ENCODE measurements at regions not wholly inside any gene's neighbourhood (a gene's known extent, or its start where the extent isn't known, plus 50 kb on each side); places are given as distances from the start of the nearest gene placed in this dataset.

DNA sequence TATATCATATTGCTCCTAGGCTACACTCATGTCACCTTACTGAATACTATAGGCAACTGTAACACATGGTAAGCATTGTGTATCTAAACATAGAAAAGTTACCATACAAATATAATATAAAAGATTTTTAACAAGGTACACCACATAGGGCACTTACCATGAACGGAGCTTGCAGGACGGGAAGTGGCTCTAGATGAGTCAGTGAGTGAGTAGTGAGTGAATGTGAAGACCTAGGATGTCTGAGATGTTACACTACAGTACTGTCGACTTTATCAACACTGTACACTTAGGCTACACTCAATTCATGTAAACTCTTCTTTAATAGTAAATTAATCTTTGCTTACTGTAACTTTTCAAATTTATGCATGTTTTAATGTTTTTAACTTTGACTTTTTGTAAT, 81.0 kb upstream of the PLD5 start (continued):
- TF ChIP-seq, protein P1, sequence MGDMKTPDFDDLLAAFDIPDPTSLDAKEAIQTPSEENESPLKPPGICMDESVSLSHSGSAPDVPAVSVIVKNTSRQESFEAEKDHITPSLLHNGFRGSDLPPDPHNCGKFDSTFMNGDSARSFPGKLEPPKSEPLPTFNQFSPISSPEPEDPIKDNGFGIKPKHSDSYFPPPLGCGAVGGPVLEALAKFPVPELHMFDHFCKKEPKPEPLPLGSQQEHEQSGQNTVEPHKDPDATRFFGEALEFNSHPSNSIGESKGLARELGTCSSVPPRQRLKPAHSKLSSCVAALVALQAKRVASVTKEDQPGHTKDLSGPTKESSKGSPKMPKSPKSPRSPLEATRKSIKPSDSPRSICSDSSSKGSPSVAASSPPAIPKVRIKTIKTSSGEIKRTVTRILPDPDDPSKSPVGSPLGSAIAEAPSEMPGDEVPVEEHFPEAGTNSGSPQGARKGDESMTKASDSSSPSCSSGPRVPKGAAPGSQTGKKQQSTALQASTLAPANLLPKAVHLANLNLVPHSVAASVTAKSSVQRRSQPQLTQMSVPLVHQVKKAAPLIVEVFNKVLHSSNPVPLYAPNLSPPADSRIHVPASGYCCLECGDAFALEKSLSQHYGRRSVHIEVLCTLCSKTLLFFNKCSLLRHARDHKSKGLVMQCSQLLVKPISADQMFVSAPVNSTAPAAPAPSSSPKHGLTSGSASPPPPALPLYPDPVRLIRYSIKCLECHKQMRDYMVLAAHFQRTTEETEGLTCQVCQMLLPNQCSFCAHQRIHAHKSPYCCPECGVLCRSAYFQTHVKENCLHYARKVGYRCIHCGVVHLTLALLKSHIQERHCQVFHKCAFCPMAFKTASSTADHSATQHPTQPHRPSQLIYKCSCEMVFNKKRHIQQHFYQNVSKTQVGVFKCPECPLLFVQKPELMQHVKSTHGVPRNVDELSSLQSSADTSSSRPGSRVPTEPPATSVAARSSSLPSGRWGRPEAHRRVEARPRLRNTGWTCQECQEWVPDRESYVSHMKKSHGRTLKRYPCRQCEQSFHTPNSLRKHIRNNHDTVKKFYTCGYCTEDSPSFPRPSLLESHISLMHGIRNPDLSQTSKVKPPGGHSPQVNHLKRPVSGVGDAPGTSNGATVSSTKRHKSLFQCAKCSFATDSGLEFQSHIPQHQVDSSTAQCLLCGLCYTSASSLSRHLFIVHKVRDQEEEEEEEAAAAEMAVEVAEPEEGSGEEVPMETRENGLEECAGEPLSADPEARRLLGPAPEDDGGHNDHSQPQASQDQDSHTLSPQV (IDR thresholded peaks at IDR 0.05): no peak
- TF ChIP-seq, protein P2, sequence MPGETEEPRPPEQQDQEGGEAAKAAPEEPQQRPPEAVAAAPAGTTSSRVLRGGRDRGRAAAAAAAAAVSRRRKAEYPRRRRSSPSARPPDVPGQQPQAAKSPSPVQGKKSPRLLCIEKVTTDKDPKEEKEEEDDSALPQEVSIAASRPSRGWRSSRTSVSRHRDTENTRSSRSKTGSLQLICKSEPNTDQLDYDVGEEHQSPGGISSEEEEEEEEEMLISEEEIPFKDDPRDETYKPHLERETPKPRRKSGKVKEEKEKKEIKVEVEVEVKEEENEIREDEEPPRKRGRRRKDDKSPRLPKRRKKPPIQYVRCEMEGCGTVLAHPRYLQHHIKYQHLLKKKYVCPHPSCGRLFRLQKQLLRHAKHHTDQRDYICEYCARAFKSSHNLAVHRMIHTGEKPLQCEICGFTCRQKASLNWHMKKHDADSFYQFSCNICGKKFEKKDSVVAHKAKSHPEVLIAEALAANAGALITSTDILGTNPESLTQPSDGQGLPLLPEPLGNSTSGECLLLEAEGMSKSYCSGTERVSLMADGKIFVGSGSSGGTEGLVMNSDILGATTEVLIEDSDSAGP (CRISPR knock-in tag; IDR thresholded peaks at IDR 0.05): no peak
- TF ChIP-seq POLR2A (conservative IDR thresholded peaks at IDR 0.05) (no peak), ZNF644 (tag; IDR thresholded peaks at IDR 0.05; ENCODE audit: low read depth) (no peak), ZNF311 (CRISPR knock-in tag; IDR thresholded peaks at IDR 0.05) (no peak)

DNA sequence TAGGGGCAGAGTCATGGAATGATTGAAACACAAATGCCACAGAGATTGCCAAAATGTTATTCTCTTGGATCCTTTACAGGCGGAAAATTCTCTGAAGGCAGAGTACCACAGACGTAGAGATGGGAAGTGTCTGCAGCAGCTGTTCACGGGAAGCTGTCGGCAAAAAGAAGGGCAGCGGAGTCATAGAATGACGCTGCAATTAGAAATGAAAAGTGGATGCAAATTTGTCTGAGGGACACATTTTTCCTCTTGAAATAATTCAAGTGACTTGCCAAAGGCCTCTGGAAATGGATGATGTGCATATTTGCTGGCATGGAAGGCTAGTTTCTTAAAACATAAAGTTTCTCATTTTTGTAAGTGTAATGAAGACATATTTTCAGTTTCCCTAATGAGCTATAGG, 77.5 kb upstream of the PLD5 start:
- no peaks in the 10 kb centered on the region for H3K36me3 ChIP-seq (ENCODE audit: control insufficient read depth, insufficient read depth, low read length)
- H3K9me3 ChIP-seq (replicated peaks; ENCODE audit: control insufficient read depth, insufficient read depth, low read depth, low read length): no peaks in the 10 kb centered on the region
- POLR2A ChIA-PET: no interaction called here
- ATAC-seq (no peak), FAIRE-seq (no peak), DNase-seq (ENCODE audit: extremely low read depth in 1 of 4, low spot score in 3 of 4) (no peak)
- H2AFZ ChIP-seq (ENCODE audit: low read depth, low read length): no peak overlapping the region
- no peaks in the 10 kb centered on the region for H3K27me3 ChIP-seq (ENCODE audit: control insufficient read depth in 2 of 2, insufficient read depth in 2 of 2, low read length in 2 of 2)
- intact Hi-C loops (cut with micrococcal nuclease): no loop called here
- no peak overlapping the region for H3K4me3 ChIP-seq
- WGBS (ENCODE audit: insufficient coverage, low coverage, missing lambda C conversion rate): under 1% methylated on average over 6 of the region's 6 CpGs
- H4K20me1 ChIP-seq (replicated peaks; ENCODE audit: control insufficient read depth, insufficient read depth, low read length): no peaks in the 10 kb centered on the region
- BruUV-seq (replicated peaks): no TSS peak
- no peak overlapping the region for H3K27ac ChIP-seq (ENCODE audit: extremely low read depth, low read depth, low read length)
- CTCF ChIA-PET (ENCODE audit: low intra/inter-chr PET ratio): no interaction called here
- H3K9ac ChIP-seq (ENCODE audit: insufficient read depth in 1 of 2, low read depth in 2 of 2, low read length in 2 of 2): no peak overlapping the region
- TF ChIP-seq RHOXF2B (CRISPR knock-in tag; conservative IDR thresholded peaks at IDR 0.05) (no peak), KAT2B (IDR thresholded peaks at IDR 0.05; ENCODE audit: low read depth, low read length) (no peak), PTTG1 (tag; IDR thresholded peaks at IDR 0.05; ENCODE audit: low read depth) (no peak)
- TF ChIP-seq, protein P3, sequence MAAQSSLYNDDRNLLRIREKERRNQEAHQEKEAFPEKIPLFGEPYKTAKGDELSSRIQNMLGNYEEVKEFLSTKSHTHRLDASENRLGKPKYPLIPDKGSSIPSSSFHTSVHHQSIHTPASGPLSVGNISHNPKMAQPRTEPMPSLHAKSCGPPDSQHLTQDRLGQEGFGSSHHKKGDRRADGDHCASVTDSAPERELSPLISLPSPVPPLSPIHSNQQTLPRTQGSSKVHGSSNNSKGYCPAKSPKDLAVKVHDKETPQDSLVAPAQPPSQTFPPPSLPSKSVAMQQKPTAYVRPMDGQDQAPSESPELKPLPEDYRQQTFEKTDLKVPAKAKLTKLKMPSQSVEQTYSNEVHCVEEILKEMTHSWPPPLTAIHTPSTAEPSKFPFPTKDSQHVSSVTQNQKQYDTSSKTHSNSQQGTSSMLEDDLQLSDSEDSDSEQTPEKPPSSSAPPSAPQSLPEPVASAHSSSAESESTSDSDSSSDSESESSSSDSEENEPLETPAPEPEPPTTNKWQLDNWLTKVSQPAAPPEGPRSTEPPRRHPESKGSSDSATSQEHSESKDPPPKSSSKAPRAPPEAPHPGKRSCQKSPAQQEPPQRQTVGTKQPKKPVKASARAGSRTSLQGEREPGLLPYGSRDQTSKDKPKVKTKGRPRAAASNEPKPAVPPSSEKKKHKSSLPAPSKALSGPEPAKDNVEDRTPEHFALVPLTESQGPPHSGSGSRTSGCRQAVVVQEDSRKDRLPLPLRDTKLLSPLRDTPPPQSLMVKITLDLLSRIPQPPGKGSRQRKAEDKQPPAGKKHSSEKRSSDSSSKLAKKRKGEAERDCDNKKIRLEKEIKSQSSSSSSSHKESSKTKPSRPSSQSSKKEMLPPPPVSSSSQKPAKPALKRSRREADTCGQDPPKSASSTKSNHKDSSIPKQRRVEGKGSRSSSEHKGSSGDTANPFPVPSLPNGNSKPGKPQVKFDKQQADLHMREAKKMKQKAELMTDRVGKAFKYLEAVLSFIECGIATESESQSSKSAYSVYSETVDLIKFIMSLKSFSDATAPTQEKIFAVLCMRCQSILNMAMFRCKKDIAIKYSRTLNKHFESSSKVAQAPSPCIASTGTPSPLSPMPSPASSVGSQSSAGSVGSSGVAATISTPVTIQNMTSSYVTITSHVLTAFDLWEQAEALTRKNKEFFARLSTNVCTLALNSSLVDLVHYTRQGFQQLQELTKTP (IDR thresholded peaks at IDR 0.05; ENCODE audit: low read depth in 1 of 2, partially characterized antibody in 2 of 2): no peak
- no peaks in the 10 kb centered on the region for H3K79me2 ChIP-seq (ENCODE audit: control insufficient read depth, insufficient read depth, low read length)
- in situ Hi-C loops (cut with MboI): no loop called here
- no peaks in the 10 kb centered on the region for H3K9me1 ChIP-seq (ENCODE audit: control insufficient read depth, insufficient read depth, low read length)
- H3K4me1 ChIP-seq (replicated peaks in 1 of 2; ENCODE audit: control insufficient read depth in 2 of 2, insufficient read depth in 2 of 2, low read length in 2 of 2): no peaks in the 10 kb centered on the region
- no peak overlapping the region for H3K4me2 ChIP-seq (ENCODE audit: insufficient read depth, low read length)

Data from K562 (cell line).